RWPE2 (cell line): ENCODE measurements at regions not wholly inside any gene's neighbourhood (a gene's known extent, or its start where the extent isn't known, plus 50 kb on each side); places are given as distances from the start of the nearest gene placed in this dataset.

Experiments
- ATAC-seq: fragments of 200-7000 bp; cut with Tn5 transposase; 3 replicates; pipeline ENCODE4 v1.9.1; 2021; ENCODE audit warnings: low read depth
- DNase-seq: peaks from one replicate; pipeline ENCODE4 v3.0.0-alpha.2; 2020; ENCODE audit warnings: low spot score
- H3K27ac ChIP-seq: fragments of 450-650 bp; 2 replicates; pipeline ENCODE4 v1.5.1; 2017; ENCODE audit warnings: mild to moderate bottlenecking; ENCODE audit not compliant: poor library complexity, severe bottlenecking
- H3K27me3 ChIP-seq: fragments of 250-450 bp; sonication (Bioruptor Pico); 2 replicates; pipeline ENCODE4 v1.5.1; 2021; ENCODE audit warnings: mild to moderate bottlenecking, moderate library complexity; ENCODE audit not compliant: insufficient read depth, poor library complexity, severe bottlenecking
- H3K36me3 ChIP-seq: fragments of 250-450 bp; sonication (Bioruptor Pico); 2 replicates; pipeline ENCODE4 v1.5.1; 2020; ENCODE audit warnings: low read depth, mild to moderate bottlenecking, moderate library complexity
- H3K4me1 ChIP-seq: fragments of 250-450 bp; sonication (Bioruptor Pico); 2 replicates; pipeline ENCODE4 v1.5.1; 2021; ENCODE audit warnings: mild to moderate bottlenecking, moderate library complexity; ENCODE audit not compliant: insufficient read depth, poor library complexity, severe bottlenecking
- H3K4me3 ChIP-seq: fragments of 250-450 bp; sonication (Bioruptor Pico); 2 replicates; pipeline ENCODE4 v1.5.1; 2021; ENCODE audit warnings: mild to moderate bottlenecking, moderate library complexity; ENCODE audit not compliant: severe bottlenecking
- H3K9me3 ChIP-seq: fragments of 250-450 bp; sonication (Bioruptor Pico); 2 replicates; pipeline ENCODE4 v1.5.1; 2021; ENCODE audit warnings: mild to moderate bottlenecking, moderate library complexity; ENCODE audit not compliant: severe bottlenecking
- TF ChIP-seq, protein P1 (sequence below): fragments of 450-650 bp; IDR thresholded peaks from one replicate; pipeline ENCODE4 v1.5.1; 2017; ENCODE audit warnings: mild to moderate bottlenecking, moderate library complexity; ENCODE audit not compliant: poor library complexity, severe bottlenecking

DNA sequence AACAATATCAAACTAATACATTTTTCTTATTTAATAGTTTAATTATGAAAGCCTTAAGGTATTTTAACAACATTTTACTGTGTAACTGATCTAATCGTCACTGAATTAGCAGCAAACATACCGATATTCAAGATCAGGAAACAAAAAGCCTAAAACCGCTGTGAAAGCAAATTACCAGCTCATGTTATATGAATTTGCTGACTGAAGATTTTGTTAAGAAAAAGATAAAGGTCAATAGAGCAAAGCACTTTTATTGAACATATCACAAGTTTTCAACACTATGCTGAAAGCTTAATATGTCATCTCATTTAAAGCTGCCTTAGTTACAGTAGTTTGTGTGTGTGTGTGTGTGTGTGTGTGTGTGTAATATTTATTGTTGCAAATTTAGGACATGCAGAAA lies 1634.9 kb upstream of the NUDT12 start:
- Histone ChIP-seq H3K27me3 (no peaks in the 10 kb centered on the region), H3K4me1 (no peaks in the 10 kb centered on the region), H3K9me3 (no peaks in the 10 kb centered on the region), H3K36me3 (no peaks in the 10 kb centered on the region), H3K4me3 (no peak overlapping the region), H3K27ac (no peak overlapping the region)
- ATAC-seq: no peak
- DNase-seq: no peak
- TF ChIP-seq, protein P1, sequence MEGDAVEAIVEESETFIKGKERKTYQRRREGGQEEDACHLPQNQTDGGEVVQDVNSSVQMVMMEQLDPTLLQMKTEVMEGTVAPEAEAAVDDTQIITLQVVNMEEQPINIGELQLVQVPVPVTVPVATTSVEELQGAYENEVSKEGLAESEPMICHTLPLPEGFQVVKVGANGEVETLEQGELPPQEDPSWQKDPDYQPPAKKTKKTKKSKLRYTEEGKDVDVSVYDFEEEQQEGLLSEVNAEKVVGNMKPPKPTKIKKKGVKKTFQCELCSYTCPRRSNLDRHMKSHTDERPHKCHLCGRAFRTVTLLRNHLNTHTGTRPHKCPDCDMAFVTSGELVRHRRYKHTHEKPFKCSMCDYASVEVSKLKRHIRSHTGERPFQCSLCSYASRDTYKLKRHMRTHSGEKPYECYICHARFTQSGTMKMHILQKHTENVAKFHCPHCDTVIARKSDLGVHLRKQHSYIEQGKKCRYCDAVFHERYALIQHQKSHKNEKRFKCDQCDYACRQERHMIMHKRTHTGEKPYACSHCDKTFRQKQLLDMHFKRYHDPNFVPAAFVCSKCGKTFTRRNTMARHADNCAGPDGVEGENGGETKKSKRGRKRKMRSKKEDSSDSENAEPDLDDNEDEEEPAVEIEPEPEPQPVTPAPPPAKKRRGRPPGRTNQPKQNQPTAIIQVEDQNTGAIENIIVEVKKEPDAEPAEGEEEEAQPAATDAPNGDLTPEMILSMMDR: no peak

GRCh38 chr5:105195765-105196164 lies 1633.2 kb upstream of the NUDT12 start:
- Histone ChIP-seq H3K27me3 (no peaks in the 10 kb centered on the region), H3K4me3 (no peak overlapping the region), H3K4me1 (no peaks in the 10 kb centered on the region), H3K9me3 (no peaks in the 10 kb centered on the region), H3K36me3 (no peaks in the 10 kb centered on the region), H3K27ac (no peak overlapping the region)
- TF ChIP-seq, protein P1: no peak
- ATAC-seq (no peak), DNase-seq (no peak)

- TF ChIP-seq, protein P1: no peak
- Histone ChIP-seq H3K36me3 (no peaks in the 10 kb centered on the region), H3K27ac (no peak overlapping the region), H3K4me3 (no peak overlapping the region), H3K27me3 (no peaks in the 10 kb centered on the region), H3K4me1 (no peaks in the 10 kb centered on the region), H3K9me3 (no peaks in the 10 kb centered on the region)
- DNase-seq (no peak), ATAC-seq (no peak)
Observed at GRCh38 chr5:105172918-105173317, 1610.3 kb upstream of the NUDT12 start.

DNA sequence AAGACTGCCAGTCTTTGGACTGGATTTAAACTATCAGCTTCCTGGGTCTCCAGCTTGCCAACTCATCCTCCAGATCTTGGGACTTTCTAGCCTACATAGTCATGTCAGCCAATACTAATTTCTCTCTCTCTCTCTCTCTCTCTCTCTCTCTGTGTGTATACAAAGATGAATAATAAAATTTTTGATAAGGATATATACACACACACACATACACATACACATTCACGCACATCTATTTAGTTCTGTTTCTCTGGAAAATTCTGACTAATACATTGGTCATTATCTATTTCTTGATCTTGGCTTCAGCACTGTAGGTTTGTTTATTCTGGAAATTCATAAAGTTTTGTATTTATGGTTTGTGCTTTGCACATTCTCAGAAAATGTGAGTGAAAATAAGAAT lies 1606.2 kb upstream of the NUDT12 start:
- ATAC-seq: no peak
- no peak overlapping the region for H3K4me3 ChIP-seq
- TF ChIP-seq, protein P1: no peak

DNA sequence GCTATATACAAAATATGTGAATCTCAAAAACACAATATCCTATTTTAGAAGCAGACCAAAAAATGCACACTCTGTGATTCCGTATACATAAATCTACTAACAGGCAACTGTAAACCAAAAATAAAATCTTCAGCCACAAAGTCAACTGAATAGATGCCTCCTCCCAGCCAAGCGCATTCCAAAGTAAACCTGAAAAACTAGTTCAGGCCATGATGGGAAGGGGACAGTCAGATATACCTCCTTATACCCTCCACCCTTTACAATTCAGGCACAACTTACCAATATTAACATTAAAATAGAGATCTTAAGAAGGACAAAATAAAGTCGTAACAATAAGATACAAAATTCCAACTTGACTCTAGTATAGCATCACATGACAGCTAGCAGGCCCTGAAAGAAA lies 1604.5 kb upstream of the NUDT12 start:
- H3K27ac ChIP-seq: no peak overlapping the region
- TF ChIP-seq, protein P1: no peak
- ATAC-seq: no peak
- no peak overlapping the region for H3K4me3 ChIP-seq
- no peaks in the 10 kb centered on the region for H3K4me1 ChIP-seq
- H3K27me3 ChIP-seq: no peaks in the 10 kb centered on the region
- H3K9me3 ChIP-seq: no peaks in the 10 kb centered on the region
- DNase-seq: no peak
- H3K36me3 ChIP-seq: no peaks in the 10 kb centered on the region

More for the DNA sequence above, 1606.2 kb upstream of the NUDT12 start:
- no peaks in the 10 kb centered on the region for H3K9me3 ChIP-seq
- H3K27ac ChIP-seq: no peak overlapping the region
- H3K36me3 ChIP-seq: no peaks in the 10 kb centered on the region
- no peak for DNase-seq
- no peaks in the 10 kb centered on the region for H3K27me3 ChIP-seq
- no peaks in the 10 kb centered on the region for H3K4me1 ChIP-seq
